ENCODE measurements at regions not wholly inside any gene's neighbourhood (a gene's known extent, or its start where the extent isn't known, plus 50 kb on each side); places are given as distances from the start of the nearest gene placed in this dataset.

GRCh38 chr18:40168026-40168425, 1787.0 kb upstream of the PIK3C3 start:
- H3K27ac Mint-ChIP-seq, result no peak overlapping the region

GRCh38 chr18:40163254-40163653, 1791.8 kb upstream of the PIK3C3 start:
- DNase-seq (ENCODE audit: low spot score), result no peak
- H2AFZ ChIP-seq, result no peak overlapping the region
- H3K4me2 ChIP-seq, result no peak overlapping the region
- TF ChIP-seq ZNF114 (CRISPR knock-in tag; IDR thresholded peaks at IDR 0.05), result no peak
- no peak for TF ChIP-seq STAT1 (IDR thresholded peaks at IDR 0.05; ENCODE audit: unreplicated experiment)
- no peak for TF ChIP-seq NANOG (IDR thresholded peaks at IDR 0.05; ENCODE audit: borderline replicate concordance)
- no peak for TF ChIP-seq ZNF331 (CRISPR knock-in tag; IDR thresholded peaks at IDR 0.05; ENCODE audit: low read depth)
- no peak for TF ChIP-seq EZH2 (IDR thresholded peaks at IDR 0.05; ENCODE audit: low read depth, unreplicated experiment)
- no peak for TF ChIP-seq ZNF462 (CRISPR knock-in tag; IDR thresholded peaks at IDR 0.05)
- no peak for TF ChIP-seq CREB1 (CRISPR knock-in tag; IDR thresholded peaks at IDR 0.05; ENCODE audit: low read depth)
- no peak for TF ChIP-seq POLR2AphosphoS5 (IDR thresholded peaks at IDR 0.05; ENCODE audit: low read depth)
- TF ChIP-seq JUNB (IDR thresholded peaks at IDR 0.05; ENCODE audit: unreplicated experiment), result no peak
- TF ChIP-seq EZH2phosphoT487 (IDR thresholded peaks at IDR 0.05; ENCODE audit: unreplicated experiment), result no peak
- no peak for TF ChIP-seq CTCF (conservative IDR thresholded peaks at IDR 0.05; ENCODE audit: low read depth in 2 of 2)

More at GRCh38 chr18:40168026-40168425, 1787.0 kb upstream of the PIK3C3 start:
- peaks cover 4% of the 10 kb centered on the region; the same call in 1 of the 3 replicates for H3K4me1 Mint-ChIP-seq
- H3K9me3 Mint-ChIP-seq, result no peaks in the 10 kb centered on the region
- no peaks in the 10 kb centered on the region for H3K4me1 ChIP-seq (ENCODE audit: insufficient read depth)
- TF ChIP-seq JUNB (IDR thresholded peaks at IDR 0.05; ENCODE audit: unreplicated experiment) (no peak), ZNF114 (CRISPR knock-in tag; IDR thresholded peaks at IDR 0.05) (no peak)
- ATAC-seq (no peak), DNase-seq (ENCODE audit: low spot score) (no peak)
- no peak overlapping the region for H3K4me2 ChIP-seq
- no peaks in the 10 kb centered on the region for H3K36me3 ChIP-seq (ENCODE audit: insufficient read depth)
- H3K79me2 ChIP-seq (replicated peaks; ENCODE audit: insufficient read depth), result no peaks in the 10 kb centered on the region
- H3K27me3 Mint-ChIP-seq (ENCODE audit: insufficient read depth, low read depth, poor library complexity), result no peaks in the 10 kb centered on the region
- no peak overlapping the region for H3K4me3 ChIP-seq
- H3K9me2 ChIP-seq (ENCODE audit: insufficient read depth), result 0 out of 2 replicates have a peak, but pooled peaks cover 3% of the 10 kb centered on the region
- no peaks in the 10 kb centered on the region for H4K20me1 ChIP-seq (replicated peaks; ENCODE audit: insufficient read depth)
- no peak overlapping the region for H2AFZ ChIP-seq
- H3K36me3 Mint-ChIP-seq (ENCODE audit: low read depth), result no peaks in the 10 kb centered on the region
- no peaks in the 10 kb centered on the region for H3K27me3 ChIP-seq (ENCODE audit: insufficient read depth)
- H3K4me3 Mint-ChIP-seq, result no peak overlapping the region
- H3K27ac ChIP-seq (ENCODE audit: low read depth), result no peak overlapping the region
- H3F3A ChIP-seq (replicated peaks; ENCODE audit: low read depth), result no peaks in the 10 kb centered on the region

More at GRCh38 chr18:40163254-40163653, 1791.8 kb upstream of the PIK3C3 start:
- Histone ChIP-seq H3F3A (replicated peaks; ENCODE audit: low read depth) (no peaks in the 10 kb centered on the region), H3K4me3 (no peak overlapping the region), H3K79me2 (replicated peaks; ENCODE audit: insufficient read depth) (no peaks in the 10 kb centered on the region), H3K36me3 (ENCODE audit: insufficient read depth) (no peaks in the 10 kb centered on the region), H3K4me1 (ENCODE audit: insufficient read depth) (no peaks in the 10 kb centered on the region), H3K27me3 (ENCODE audit: insufficient read depth) (no peaks in the 10 kb centered on the region), H3K9me2 (ENCODE audit: insufficient read depth) (0 out of 2 replicates have a peak, but pooled peaks cover 3% of the 10 kb centered on the region), H4K20me1 (replicated peaks; ENCODE audit: insufficient read depth) (no peaks in the 10 kb centered on the region), H3K27ac (ENCODE audit: low read depth) (no peak overlapping the region)
- H3K36me3 Mint-ChIP-seq (ENCODE audit: low read depth), result no peaks in the 10 kb centered on the region
- H3K4me1 Mint-ChIP-seq, result peaks cover 6% of the 10 kb centered on the region; the same call in 2 of the 3 replicates
- no peak overlapping the region for H3K4me3 Mint-ChIP-seq
- H3K27ac Mint-ChIP-seq, result no peak overlapping the region; the same call in 1 of the 2 replicates
- H3K27me3 Mint-ChIP-seq (ENCODE audit: insufficient read depth, low read depth, poor library complexity), result no peaks in the 10 kb centered on the region
- ATAC-seq, result no peak
- H3K9me3 Mint-ChIP-seq, result no peaks in the 10 kb centered on the region

Measured in GM23338 (cell line).